Psoas muscle (tissue), 7 donors: ENCODE measurements at regions not wholly inside any gene's neighbourhood (a gene's known extent, or its start where the extent isn't known, plus 50 kb on each side); places are given as distances from the start of the nearest gene placed in this dataset.

Experiments
- ATAC-seq, 4 donors: fragments of 200-7000 bp; cut with Tn5 transposase; one replicate each; pipeline ENCODE4 v1.9.1; 2020; ENCODE audit warnings: moderate library complexity in 3 of 4, mild to moderate bottlenecking in 2 of 4
- DNase-seq, 2 donors: peaks; one replicate each; pipeline ENCODE4 v3.0.0-alpha.2; 2020
- H3K27ac ChIP-seq: fragments of 200-600 bp; one replicate; pipeline ENCODE4 v1.8.0; 2022
- H3K27me3 ChIP-seq, 3 donors: fragments of 200-600 bp in 1 of 3; one replicate each; pipeline versions ENCODE4 v1.6.1 to v1.8.0; 2013 to 2022; ENCODE audit warnings: low read length in 2 of 3, mild to moderate bottlenecking in 2 of 3, moderate library complexity in 1 of 3; ENCODE audit not compliant: insufficient read depth in 3 of 3
- H3K36me3 ChIP-seq, 2 donors: fragments of 200-600 bp in 1 of 2; one replicate each; pipeline versions ENCODE4 v1.6.1 to v1.8.0; 2013 to 2022; ENCODE audit warnings: low read depth in 1 of 2, mild to moderate bottlenecking in 1 of 2, moderate library complexity in 1 of 2; ENCODE audit not compliant: insufficient read depth in 1 of 2
- H3K4me1 ChIP-seq: fragments of 200-600 bp; one replicate; pipeline ENCODE4 v1.8.0; 2022
- H3K4me3 ChIP-seq: fragments of 200-600 bp; one replicate; pipeline ENCODE4 v1.8.0; 2022; ENCODE audit warnings: mild to moderate bottlenecking
- H3K9me3 ChIP-seq: fragments of 200-600 bp; one replicate; pipeline ENCODE4 v1.8.0; 2022
- CTCF ChIP-seq: fragments of 200-600 bp; IDR thresholded peaks from one replicate; pipeline ENCODE4 v1.8.0; 2022; ENCODE audit warnings: antibody characterized with exemption
- WGBS, 3 donors: extraction: QIAGEN DNeasy Blood & Tissue Kit; methylation state at CpG; one replicate each; pipeline versions ENCODE4 v1.1.6 to v1.1.7; 2013; 5-methylcytosine and 5-hydroxymethylcytosine counted together
- intact Hi-C, 2 donors: fragments of 100-400 bp; cut with DNase I; formaldehyde crosslinking; loops; one replicate each; pipeline versions ENCODE4 v1.11.0 to v1.14.2; 2022
- donor health status: healthy with polysubstance abuse.
- donor health status: DM: no; HTN: no; CAD: no; lungs with moderate emphysema.
- donor health status: Bipolar disorder and iron deficiency.
- donor health status: healthy.
- donor health status: DM: yes; HTN: yes; CAD: no.
- donor health status: DM: no; HTN: no; CAD: no.
- donor health status: DM: yes; HTN: yes; CAD: no.

- Histone ChIP-seq H3K27me3 (no peaks in the 10 kb centered on the region), H3K9me3 (no peaks in the 10 kb centered on the region), H3K4me1 (no peaks in the 10 kb centered on the region), H3K4me3 (no peak overlapping the region), H3K27ac (no peak overlapping the region), H3K36me3 (no peaks in the 10 kb centered on the region)
- ATAC-seq = no peak
- intact Hi-C loops = no loop called here
- no peak for TF ChIP-seq CTCF
- DNase-seq = no peak
- 58 to 65% (median 61%) methylated on average over 3 of the region's 3 CpGs for WGBS, 3 donors
Observed at GRCh38 chr11:106601684-106602297, 416.5 kb downstream of the GUCY1A2 start.

- no peaks in the 10 kb centered on the region for H3K9me3 ChIP-seq
- H3K36me3 ChIP-seq = no peaks in the 10 kb centered on the region
- intact Hi-C loops = no loop called here
- no peaks in the 10 kb centered on the region for H3K27me3 ChIP-seq
- no peaks in the 10 kb centered on the region for H3K4me1 ChIP-seq
- WGBS, 3 donors = 86 to 94% (median 92%) methylated on average over 3 of the region's 3 CpGs
- no peak overlapping the region for H3K27ac ChIP-seq
- TF ChIP-seq CTCF = no peak
- H3K4me3 ChIP-seq = no peak overlapping the region
- ATAC-seq = no peak
- no peak for DNase-seq
Observed at GRCh38 chr11:106608677-106609076, 409.6 kb downstream of the GUCY1A2 start.

GRCh38 chr11:106614262-106614661 lies 404.0 kb downstream of the GUCY1A2 start:
- DNase-seq (no peak), ATAC-seq (no peak)
- H3K9me3 ChIP-seq = no peaks in the 10 kb centered on the region
- no peak overlapping the region for H3K4me3 ChIP-seq
- H3K27ac ChIP-seq = no peak overlapping the region
- no peak for TF ChIP-seq CTCF
- intact Hi-C loops = no loop called here
- no peaks in the 10 kb centered on the region for H3K36me3 ChIP-seq
- WGBS, 3 donors = 71 to 72% (median 71%) methylated on average over 3 of the region's 3 CpGs
- no peaks in the 10 kb centered on the region for H3K4me1 ChIP-seq
- no peaks in the 10 kb centered on the region for H3K27me3 ChIP-seq

GRCh38 chr11:106619320-106619990 lies 398.8 kb downstream of the GUCY1A2 start:
- no peak for TF ChIP-seq CTCF
- DNase-seq = no peak
- no peak overlapping the region for H3K27ac ChIP-seq
- no peak for ATAC-seq
- no peaks in the 10 kb centered on the region for H3K4me1 ChIP-seq
- WGBS, 3 donors = 56 to 74% (median 67%) methylated on average over 2 of the region's 2 CpGs
- H3K36me3 ChIP-seq = no peaks in the 10 kb centered on the region
- no peaks in the 10 kb centered on the region for H3K9me3 ChIP-seq
- intact Hi-C loops = no loop called here
- H3K4me3 ChIP-seq = no peak overlapping the region
- no peaks in the 10 kb centered on the region for H3K27me3 ChIP-seq

- Histone ChIP-seq H3K9me3 (no peaks in the 10 kb centered on the region), H3K4me3 (no peak overlapping the region), H3K27me3 (no peaks in the 10 kb centered on the region), H3K4me1 (no peaks in the 10 kb centered on the region), H3K36me3 (no peaks in the 10 kb centered on the region), H3K27ac (no peak overlapping the region)
- intact Hi-C loops = no loop called here
- TF ChIP-seq CTCF = no peak
- no peak for DNase-seq
- 37 to 57% (median 37%) methylated on average over 3 of the region's 3 CpGs for WGBS, 3 donors
- ATAC-seq = no peak
Observed at GRCh38 chr11:106621484-106621883, 396.8 kb downstream of the GUCY1A2 start.
